Tongue (tissue), 1 donor: ENCODE measurements at regions not wholly inside any gene's neighbourhood (a gene's known extent, or its start where the extent isn't known, plus 50 kb on each side); places are given as distances from the start of the nearest gene placed in this dataset.

Experiments used
- DNase-seq: peaks from one replicate; pipeline ENCODE4 v3.0.0-alpha.2; 2015

DNA sequence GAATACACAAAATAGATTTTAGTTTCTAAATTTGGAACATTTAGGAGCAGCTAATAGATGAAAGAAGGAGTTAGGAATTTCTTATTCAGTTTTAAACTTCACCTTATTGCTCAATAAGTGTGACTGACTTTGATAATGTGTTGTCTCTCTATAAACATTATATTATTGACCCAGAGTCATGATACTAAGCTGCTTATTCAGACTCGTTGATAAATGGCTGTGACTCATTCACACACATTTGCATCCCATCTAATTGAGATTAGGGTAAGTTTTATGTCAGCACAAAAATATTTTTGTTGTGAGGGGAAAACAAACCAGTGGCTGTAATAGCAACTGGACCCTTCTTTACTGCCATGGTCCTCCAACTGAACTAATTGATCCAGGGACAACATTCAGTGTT lies 137.6 kb downstream of the GOLIM4 start:
- DNase-seq: no peak

DNA sequence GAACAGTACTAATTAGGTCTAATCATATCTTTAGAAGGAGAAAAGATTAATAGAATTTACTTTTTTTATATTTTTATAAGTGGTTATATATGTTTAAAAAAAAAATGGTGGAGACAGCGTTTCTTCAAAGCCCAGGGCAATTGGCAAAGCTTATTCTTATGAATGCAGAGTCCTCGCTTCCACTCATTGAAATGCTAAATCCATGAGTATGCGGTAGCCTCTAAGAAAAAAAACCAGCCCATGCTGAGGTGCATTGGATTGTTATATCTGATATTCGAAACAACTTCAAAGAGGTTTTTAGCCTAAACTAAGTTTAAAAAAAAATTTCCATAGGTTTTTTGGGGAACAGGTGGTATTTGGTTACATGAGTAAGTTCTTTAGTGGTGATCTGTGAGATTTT lies 142.8 kb downstream of the GOLIM4 start:
- DNase-seq: no peak

- no peak for DNase-seq
These were observed 145.5 kb downstream of the GOLIM4 start for GRCh38 chr3:167950212-167950611.

DNA sequence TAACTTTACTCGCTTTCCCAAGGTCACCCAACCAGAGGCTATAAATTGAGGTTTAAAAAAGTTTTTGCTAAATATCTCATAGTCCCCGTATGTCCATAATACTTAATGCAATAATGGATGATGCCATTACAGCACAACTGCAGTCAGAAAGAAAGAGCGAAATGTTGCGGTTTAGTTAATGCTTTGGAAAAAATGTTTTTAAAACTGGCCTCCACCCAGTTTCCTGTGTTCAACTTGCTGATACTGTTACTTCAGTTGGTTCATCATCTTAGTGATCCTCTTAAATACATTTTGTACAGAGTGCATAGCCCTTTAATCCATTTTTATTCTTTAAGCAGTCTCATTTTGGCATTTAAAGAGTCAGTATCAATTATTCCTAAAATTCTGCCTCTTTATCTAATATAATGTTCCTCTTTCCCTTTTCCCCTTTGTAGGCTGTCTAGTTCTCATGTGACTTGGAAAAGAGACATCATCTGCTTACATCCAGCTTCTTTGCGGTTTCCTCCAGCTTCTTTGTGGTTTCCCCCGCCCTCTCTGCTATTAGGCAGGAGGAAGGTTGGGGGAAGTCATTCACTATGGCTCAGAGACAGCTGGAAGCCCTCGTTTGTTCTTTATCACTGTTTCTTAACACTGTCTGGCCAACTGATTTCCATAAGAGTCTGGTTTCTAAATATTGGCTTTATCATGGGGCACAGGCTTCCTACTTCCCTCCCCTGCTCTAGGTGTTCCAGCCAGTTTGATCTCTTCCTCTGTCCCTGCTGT lies 154.3 kb downstream of the GOLIM4 start:
- DNase-seq: peak; percentile 10

- DNase-seq: no peak
These were observed 155.5 kb downstream of the GOLIM4 start for GRCh38 chr3:167940241-167940640.

DNA sequence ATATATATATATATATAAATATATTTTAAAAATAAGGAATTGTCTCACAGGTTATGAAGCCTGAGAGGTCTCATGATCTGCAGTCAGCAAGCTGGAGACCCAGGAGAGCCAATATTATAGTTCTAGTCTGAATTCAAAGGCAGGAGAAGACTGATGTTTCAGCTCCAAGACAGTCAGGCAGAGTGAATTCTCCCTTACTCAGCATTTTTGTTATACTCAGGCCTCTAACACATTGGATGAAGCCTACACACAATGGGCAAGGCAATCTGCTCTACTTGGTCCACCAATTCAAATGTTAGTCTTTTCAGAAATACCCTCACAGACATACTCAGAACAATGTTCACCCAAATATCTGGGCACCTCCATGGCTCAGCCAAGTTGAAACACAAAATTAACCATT lies 157.2 kb downstream of the GOLIM4 start:
- DNase-seq: no peak

- no peak for DNase-seq
These were observed 159.7 kb downstream of the GOLIM4 start for GRCh38 chr3:167936019-167936418.

DNA sequence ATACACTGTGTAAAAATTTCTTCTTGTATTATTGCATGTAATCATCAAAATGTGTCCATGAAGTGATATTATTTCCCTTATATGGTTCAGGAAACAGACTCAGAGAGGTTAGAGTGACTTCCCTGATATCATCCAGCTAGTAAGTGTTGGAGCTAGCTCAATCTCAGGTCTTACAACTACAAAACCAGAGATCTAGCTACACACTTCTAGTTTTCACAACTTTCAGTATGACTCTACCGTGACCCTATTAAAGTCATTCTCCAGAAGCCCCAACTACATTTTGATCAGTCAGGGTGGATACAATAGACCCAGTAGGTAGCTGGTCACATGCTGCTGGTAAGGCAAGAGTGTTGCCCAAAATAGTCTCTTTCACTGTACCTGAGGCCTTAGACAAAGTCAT lies 165.3 kb downstream of the GOLIM4 start:
- DNase-seq: no peak

DNA sequence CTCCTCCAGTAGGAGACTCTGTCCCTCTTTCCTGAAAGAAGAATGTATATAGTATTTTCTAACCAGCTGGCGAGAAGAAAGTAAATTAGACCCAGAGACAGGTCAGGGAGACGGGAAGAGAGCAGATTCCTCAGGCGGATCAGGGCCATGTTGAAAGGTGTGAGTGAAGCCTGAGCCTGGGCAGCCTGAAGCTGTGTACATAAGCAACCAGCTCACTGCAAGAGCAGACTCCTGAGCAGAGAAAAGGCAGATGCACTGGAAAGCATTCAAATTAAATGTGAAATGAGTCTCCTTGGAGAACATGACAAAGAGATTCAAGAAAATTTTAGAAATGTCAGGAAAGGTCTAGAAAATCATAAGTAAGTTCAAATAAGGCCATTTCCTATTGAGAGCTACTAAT lies 165.8 kb downstream of the GOLIM4 start:
- peak; percentile 33 for DNase-seq

- DNase-seq: no peak
These were observed 167.3 kb downstream of the GOLIM4 start for GRCh38 chr3:167928381-167928780.

GRCh38 chr3:167920747-167921146 lies 175.0 kb downstream of the GOLIM4 start:
- DNase-seq: no peak

DNA sequence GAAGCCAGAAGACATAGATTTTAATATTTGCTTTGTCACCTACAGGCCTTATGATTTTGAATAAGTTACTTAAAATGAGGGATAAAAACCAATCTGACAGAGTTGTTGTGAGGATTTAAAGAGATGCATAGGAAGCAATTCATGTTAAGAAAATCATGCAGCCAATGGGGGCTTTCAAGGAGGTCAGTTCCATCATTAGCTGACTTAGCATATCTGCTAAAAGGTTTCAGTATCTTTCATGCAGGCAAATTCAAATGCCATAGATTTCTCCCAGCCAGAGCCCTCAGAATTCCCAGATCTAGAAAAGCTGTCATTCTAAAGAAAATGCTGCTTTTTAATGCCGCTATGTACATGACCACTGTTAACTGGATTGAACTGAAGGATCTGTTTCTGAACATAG lies 176.1 kb downstream of the GOLIM4 start:
- no peak for DNase-seq

GRCh38 chr3:167918686-167919085 lies 177.0 kb downstream of the GOLIM4 start:
- DNase-seq: no peak

DNA sequence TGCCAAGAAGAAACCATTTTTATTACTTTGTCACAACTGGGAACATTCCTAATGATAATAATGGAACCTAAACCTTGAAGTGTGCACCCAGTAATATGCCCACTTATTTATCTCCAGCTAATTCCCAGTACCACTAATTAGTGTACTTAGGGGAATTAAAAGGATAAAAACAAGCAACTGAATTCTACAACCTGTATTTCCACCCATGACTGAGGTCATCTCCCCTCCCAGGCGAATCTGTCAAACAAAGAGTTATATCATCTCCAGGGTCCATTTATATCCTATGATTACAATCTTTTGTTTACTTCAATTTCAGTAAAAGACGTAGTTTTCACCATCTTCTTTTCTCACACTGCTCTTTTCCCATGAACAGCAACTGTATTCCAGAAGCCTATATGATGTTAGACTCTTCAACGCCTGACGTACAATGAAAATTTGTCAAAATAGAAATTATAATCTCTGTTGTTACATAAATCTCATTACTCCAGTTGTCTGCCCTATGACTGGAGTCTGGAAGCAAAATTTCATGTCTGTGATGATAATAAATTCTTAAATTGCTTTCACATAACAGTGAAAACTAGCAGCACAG lies 177.6 kb downstream of the GOLIM4 start:
- DNase-seq: no peak

DNA sequence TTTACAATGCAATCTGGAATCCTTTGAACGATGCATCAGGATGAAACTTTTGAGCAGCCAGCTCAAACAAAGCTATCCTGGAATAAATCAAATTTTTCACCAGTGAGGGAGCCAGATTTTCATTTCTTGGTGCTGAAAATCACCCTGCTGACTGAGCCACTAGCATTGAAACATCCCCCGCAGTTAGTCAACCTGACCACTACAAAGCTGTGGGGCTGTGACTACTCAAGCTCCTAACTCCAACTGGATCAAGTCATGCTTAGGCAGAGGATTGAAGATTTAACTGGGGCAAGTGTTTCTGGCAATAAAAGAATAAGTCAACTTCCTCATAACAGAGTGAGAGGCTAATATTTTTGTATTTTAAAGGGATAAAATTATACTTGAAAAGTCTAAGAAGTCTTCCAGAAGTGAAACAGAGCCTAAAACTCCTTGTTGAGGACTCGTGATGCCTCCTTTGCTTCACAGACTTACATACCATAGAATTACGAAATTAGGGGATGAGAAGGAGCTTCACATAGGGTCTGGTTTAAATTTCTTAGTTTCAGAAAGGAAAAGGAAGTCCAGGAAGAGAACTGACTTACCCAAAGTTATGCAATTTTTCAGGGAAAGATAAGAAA lies 177.8 kb downstream of the SERPINI1 start:
- DNase-seq: no peak

DNA sequence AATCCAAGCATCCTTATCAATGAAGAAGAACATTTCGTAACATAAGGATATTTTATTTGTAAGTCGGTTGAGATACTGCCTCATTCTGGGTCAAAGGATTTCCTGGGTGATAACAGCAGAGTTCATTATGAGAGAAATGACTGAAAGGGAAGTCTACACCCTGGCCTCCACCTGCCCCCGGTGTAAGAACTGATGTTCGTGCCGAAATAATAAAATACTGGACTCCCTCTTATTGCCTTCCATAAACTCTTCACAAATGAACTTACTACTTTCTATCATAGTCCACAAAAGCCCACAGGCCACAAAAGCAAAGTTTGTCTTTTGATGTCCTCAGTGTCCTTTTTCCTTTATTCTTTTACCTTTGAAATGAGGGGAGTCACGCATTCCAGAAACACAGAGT lies 174.4 kb downstream of the SERPINI1 start:
- no peak for DNase-seq

GRCh38 chr3:167909504-167909896 lies 174.0 kb downstream of the SERPINI1 start:
- DNase-seq: no peak

DNA sequence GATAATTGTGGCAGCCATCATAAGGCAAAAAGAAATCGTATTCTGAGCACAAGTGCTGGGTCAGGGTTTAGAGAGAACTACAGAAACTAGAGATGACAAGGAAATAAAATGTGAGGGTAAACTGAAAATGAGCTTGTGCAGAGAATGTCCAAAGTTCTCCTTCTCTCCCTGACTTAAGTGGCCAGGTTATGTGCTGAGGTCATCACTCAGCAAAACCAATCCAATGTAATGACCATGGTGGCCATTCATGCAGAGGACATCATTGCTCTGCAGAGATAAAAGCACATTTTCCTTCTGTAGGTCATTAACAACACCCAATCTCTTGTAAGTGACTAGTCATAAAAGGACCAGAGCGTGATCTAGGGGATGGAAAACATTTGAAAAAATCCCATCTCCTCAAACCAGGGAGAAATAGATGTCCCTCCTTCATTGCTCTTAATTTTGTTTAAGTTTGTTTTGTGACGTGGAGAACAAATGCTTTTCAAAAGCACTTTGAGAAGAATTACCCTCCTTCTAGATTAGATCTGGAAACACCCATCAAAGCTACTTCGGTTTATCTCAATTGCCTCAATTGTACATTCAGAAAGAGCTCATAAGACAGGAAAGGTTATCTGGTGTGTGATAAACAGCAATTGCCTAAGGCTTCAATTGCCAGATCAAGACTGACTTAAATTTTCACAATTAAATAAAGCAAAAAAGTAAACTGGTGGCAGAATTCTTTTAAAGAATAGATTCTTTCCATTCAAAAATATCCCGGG lies 173.4 kb downstream of the SERPINI1 start:
- no peak for DNase-seq

DNA sequence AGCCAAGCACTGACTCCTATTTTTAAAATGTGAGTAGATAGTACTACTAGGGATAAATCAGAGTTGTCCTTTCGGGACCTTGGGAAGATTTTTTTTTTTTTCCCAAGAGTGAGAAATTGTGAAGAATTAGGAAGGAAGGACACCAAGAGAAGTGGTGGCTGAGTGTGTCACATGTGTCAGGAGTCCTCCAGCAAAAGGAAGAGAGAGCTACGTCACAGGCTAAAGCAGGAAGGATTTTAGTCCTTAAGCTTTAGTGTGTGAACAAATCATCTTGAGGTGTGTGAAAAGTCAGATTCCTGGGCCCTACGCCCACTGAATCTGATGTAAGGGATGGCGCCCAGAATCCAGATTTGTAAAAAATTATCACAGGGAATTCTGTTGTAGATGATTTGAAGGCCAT lies 172.7 kb downstream of the SERPINI1 start:
- no peak for DNase-seq

DNA sequence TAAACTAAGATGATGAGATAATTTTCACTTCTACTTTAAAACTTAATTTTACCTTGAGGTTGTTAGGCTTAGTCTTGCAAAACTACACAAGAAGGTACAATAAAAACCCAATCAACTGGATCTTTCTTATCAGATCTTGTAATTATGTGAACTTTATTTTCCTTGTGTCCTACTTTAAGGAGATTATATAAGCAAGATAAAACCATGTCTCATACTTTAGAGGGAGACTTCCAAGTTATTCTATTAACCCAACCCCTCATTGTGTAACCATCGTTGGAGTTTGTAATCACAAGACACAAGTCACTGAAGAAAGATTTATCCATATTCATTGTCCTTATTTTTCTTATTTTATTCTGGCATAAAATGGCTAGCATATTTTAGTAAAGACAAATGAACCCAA lies 165.6 kb downstream of the SERPINI1 start:
- DNase-seq: no peak

GRCh38 chr3:167899093-167899492 lies 163.6 kb downstream of the SERPINI1 start:
- no peak for DNase-seq

- DNase-seq: no peak
These were observed 162.6 kb downstream of the SERPINI1 start for GRCh38 chr3:167898091-167898490.

DNA sequence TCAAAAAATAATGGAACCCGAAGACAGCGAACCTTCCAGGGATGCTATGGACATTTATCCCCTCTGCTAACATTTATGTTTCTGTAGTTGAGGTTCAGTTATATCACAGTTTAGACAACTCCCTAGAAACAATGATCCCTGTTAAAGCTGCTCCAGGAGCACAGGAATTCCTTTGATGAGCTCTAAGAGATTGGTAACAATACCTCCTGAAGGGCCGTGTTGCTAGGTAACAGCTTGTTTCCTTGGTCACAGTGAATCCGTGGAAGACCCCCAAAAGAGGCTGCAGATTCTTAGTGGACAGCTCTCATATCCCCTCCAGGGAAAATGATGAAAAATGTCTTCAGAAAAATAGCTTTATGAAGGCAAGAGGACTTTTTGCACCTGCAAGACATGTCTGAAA lies 160.2 kb downstream of the SERPINI1 start:
- no peak for DNase-seq
